ENCODE measurements at regions not wholly inside any gene's neighbourhood (a gene's known extent, or its start where the extent isn't known, plus 50 kb on each side); places are given as distances from the start of the nearest gene placed in this dataset.

GRCh38 chr14:56733396-56733795, 76.9 kb downstream of the OTX2 start (continued):
- TF ChIP-seq TBP (IDR thresholded peaks at IDR 0.05; ENCODE audit: low read depth, low read length) = peak; percentile 61; the same call in 1 of the 2 replicates
- no peak for TF ChIP-seq SP1 (IDR thresholded peaks at IDR 0.05; ENCODE audit: low read depth, low read length)
- no peak for TF ChIP-seq SP4 (IDR thresholded peaks at IDR 0.05; ENCODE audit: low read length)
- peak; percentile 93 for TF ChIP-seq NANOG (IDR thresholded peaks at IDR 0.05; ENCODE audit: insufficient read depth, low read depth, low read length, poor library complexity, severe bottlenecking)
- TF ChIP-seq GTF2F1 (IDR thresholded peaks at IDR 0.05; ENCODE audit: borderline replicate concordance, low read depth, low read length) = no peak
- no peak for TF ChIP-seq POLR2A (IDR thresholded peaks at IDR 0.05; ENCODE audit: control extremely low read depth in 1 of 2, low read depth in 2 of 2, low read length in 2 of 2)
- TF ChIP-seq SRF (IDR thresholded peaks at IDR 0.05; ENCODE audit: low read depth, low read length) = no peak
- TF ChIP-seq POU5F1 (IDR thresholded peaks at IDR 0.05; ENCODE audit: low read depth, low read length) = peak; percentile 38; the same call in 1 of the 2 replicates
- no peak for TF ChIP-seq KDM5A (IDR thresholded peaks at IDR 0.05; ENCODE audit: low read length)
- no peak for TF ChIP-seq SIX5 (IDR thresholded peaks at IDR 0.05; ENCODE audit: low read depth, low read length)
- TF ChIP-seq HDAC2 (IDR thresholded peaks at IDR 0.05; ENCODE audit: borderline replicate concordance in 1 of 2, low read depth in 2 of 2, low read length in 2 of 2) = 0 out of 4 replicates have a peak, but pooled peaks of 1 of the 2 experiments have one; percentile 80

Measured in H1 (cell line).